GM12878 (cell line): ENCODE measurements at regions not wholly inside any gene's neighbourhood (a gene's known extent, or its start where the extent isn't known, plus 50 kb on each side); places are given as distances from the start of the nearest gene placed in this dataset.

Experiments
- ATAC-seq: fragments of 200-7000 bp; cut with Tn5 transposase; 3 replicates; pipeline ENCODE4 v1.9.1; 2020; ENCODE audit warnings: mild to moderate bottlenecking, moderate library complexity
- BruUV-seq: library from RNA; stranded (reverse); fragments of 400-500 nt; replicated peaks from 2 replicates; lab custom pipeline; 2021; lab: Mats Ljungman, UMichigan
- CTCF ChIA-PET: fragments of 300-600 bp; sonication (Branson Sonifier 250); formaldehyde crosslinking; extraction: SDS; loops from one replicate; lab custom pipeline; 2021; ENCODE audit warnings: inconsistent platforms; lab: Yijun Ruan, JAX
- POLR2A ChIA-PET: fragments of 350-600 bp; formaldehyde crosslinking; extraction: SDS; loops from one replicate; lab custom pipeline; 2021; ENCODE audit warnings: inconsistent platforms; lab: Charles Lee
- RAD21 ChIA-PET: fragments of 300-600 bp; sonication (Branson Sonifier 250); formaldehyde crosslinking; loops from one replicate; lab custom pipeline; 2023; ENCODE audit warnings: antibody characterized with exemption; ENCODE audit not compliant: unreplicated experiment; lab: Charles Lee
- SMC1A ChIA-PET: fragments of 300-600 bp; sonication (Branson Sonifier 250); formaldehyde crosslinking; loops from one replicate; lab custom pipeline; 2023; ENCODE audit not compliant: unreplicated experiment, uncharacterized antibody; lab: Charles Lee
- DNase-seq: peaks from one replicate; pipeline ENCODE4 v3.0.0-alpha.2; 2011; ENCODE audit warnings: low read depth, low spot score
- FAIRE-seq: peaks from 3 replicates; lab custom pipeline; 2011; peaks lifted over from hg19 to GRCh38; lab: Jason Lieb, UNC
- H2AFZ ChIP-seq: 2 replicates; pipeline ENCODE4 v1.6.0; 2011; ENCODE audit warnings: low read depth, low read length, control low read depth; ENCODE audit not compliant: control insufficient read depth
- H3K27ac ChIP-seq: 2 replicates; pipeline ENCODE4 v1.5.1; 2011; ENCODE audit warnings: control low read depth; ENCODE audit not compliant: control insufficient read depth, insufficient read depth
- H3K27me3 ChIP-seq, 2 experiments: replicated peaks in 1 of 2; 2 replicates each; pipeline versions ENCODE4 v1.6.0 to v1.6.1; 2011; ENCODE audit warnings: low read length in 1 of 2; ENCODE audit not compliant: control insufficient read depth in 2 of 2, insufficient read depth in 2 of 2
- H3K36me3 ChIP-seq, 2 experiments: 2 replicates each; pipeline ENCODE4 v1.5.1; 2011; ENCODE audit warnings: low read length in 1 of 2; ENCODE audit not compliant: control insufficient read depth in 2 of 2, insufficient read depth in 2 of 2
- H3K4me1 ChIP-seq: 2 replicates; pipeline ENCODE4 v1.6.1; 2011; ENCODE audit warnings: mild to moderate bottlenecking, low read length, moderate library complexity, mixed read lengths; ENCODE audit not compliant: control insufficient read depth, insufficient read depth
- H3K4me2 ChIP-seq: 2 replicates; pipeline ENCODE4 v1.6.0; 2011; ENCODE audit warnings: control low read depth; ENCODE audit not compliant: control insufficient read depth, insufficient read depth
- H3K4me3 ChIP-seq: fragments of 200-600 bp; sonication (generic); 2 replicates; pipeline ENCODE4 v1.5.1; 2016
- H3K79me2 ChIP-seq: 2 replicates; pipeline ENCODE4 v1.6.0; 2011; ENCODE audit warnings: low read length; ENCODE audit not compliant: control insufficient read depth, insufficient read depth
- H3K9ac ChIP-seq: 2 replicates; pipeline ENCODE4 v1.8.0; 2011; ENCODE audit warnings: low read length, control low read depth, mixed read lengths; ENCODE audit not compliant: control insufficient read depth, insufficient read depth
- H3K9me3 ChIP-seq: replicated peaks from 3 replicates; pipeline ENCODE4 v1.5.1; 2011; ENCODE audit warnings: mild to moderate bottlenecking, low read length; ENCODE audit not compliant: control insufficient read depth, insufficient read depth
- H4K20me1 ChIP-seq: 2 replicates; pipeline ENCODE4 v1.6.0; 2011; ENCODE audit not compliant: control insufficient read depth, insufficient read depth
- CBX3 ChIP-seq: fragments of 200-600 bp; sonication (generic); IDR thresholded peaks from 2 replicates; pipeline ENCODE4 v1.6.1; 2016; ENCODE audit warnings: low read depth, borderline replicate concordance
- EZH2 ChIP-seq: IDR thresholded peaks from 2 replicates; pipeline ENCODE4 v1.6.1; 2012; ENCODE audit warnings: low read depth, mild to moderate bottlenecking, control low read depth, inconsistent platforms, low read length, borderline replicate concordance; ENCODE audit not compliant: control insufficient read depth
- FOS ChIP-seq: IDR thresholded peaks from 3 replicates; pipeline ENCODE4 v1.6.1; 2011; ENCODE audit warnings: borderline replicate concordance; ENCODE audit not compliant: insufficient read length; ENCODE audit errors: extremely low read depth
- PAX5 ChIP-seq: IDR thresholded peaks from 2 replicates; pipeline ENCODE4 v1.6.1; 2011; ENCODE audit warnings: low read depth, low read length, borderline replicate concordance
- POLR2AphosphoS5 ChIP-seq: IDR thresholded peaks from 2 replicates; pipeline ENCODE4 v1.6.1; 2011; ENCODE audit warnings: mild to moderate bottlenecking, low read length, inconsistent platforms
- PRDM15 ChIP-seq: fragments of 450-650 bp; formaldehyde crosslinking; IDR thresholded peaks from 2 replicates; pipeline ENCODE4 v1.4.0; 2020; ENCODE audit warnings: mild to moderate bottlenecking, moderate library complexity
- RAD21 ChIP-seq: IDR thresholded peaks from 2 replicates; pipeline ENCODE4 v1.6.1; 2011; ENCODE audit warnings: mild to moderate bottlenecking, low read depth, low read length, moderate library complexity; ENCODE audit not compliant: insufficient read depth
- RCOR1 ChIP-seq: conservative IDR thresholded peaks from 2 replicates; pipeline ENCODE4 v1.6.1; 2012; ENCODE audit warnings: low read depth, low read length, improper control_type of control experiment
- ZNF687 ChIP-seq: fragments of 450-650 bp; IDR thresholded peaks from 2 replicates; pipeline ENCODE4 v1.6.1; 2017; ENCODE audit warnings: mild to moderate bottlenecking, moderate library complexity
- WGBS: methylation state at CpG from one replicate; pipeline ENCODE4 v1.1.6; 2016; ENCODE audit warnings: low lambda C conversion rate; ENCODE audit not compliant: insufficient replicate concordance, insufficient coverage; ENCODE audit errors: missing lambda C conversion rate; 5-methylcytosine and 5-hydroxymethylcytosine counted together
- in situ Hi-C: fragments of 300-500 bp; cut with MboI; formaldehyde crosslinking; loops from 9 replicates; pipeline ENCODE4 v1.14.3; 2018; ENCODE audit warnings: mixed read lengths
- intact Hi-C: fragments of 100-400 bp; cut with micrococcal nuclease; formaldehyde crosslinking; loops from one replicate; pipeline ENCODE4 v1.14.2; 2022; ENCODE audit not compliant: unreplicated experiment
- TF ChIP-seq, protein P1 (sequence below): fragments of 450-650 bp; IDR thresholded peaks from 2 replicates; pipeline ENCODE4 v1.6.1; 2018; ENCODE audit warnings: mild to moderate bottlenecking, low read depth, moderate library complexity; ENCODE audit not compliant: partially characterized antibody

DNA sequence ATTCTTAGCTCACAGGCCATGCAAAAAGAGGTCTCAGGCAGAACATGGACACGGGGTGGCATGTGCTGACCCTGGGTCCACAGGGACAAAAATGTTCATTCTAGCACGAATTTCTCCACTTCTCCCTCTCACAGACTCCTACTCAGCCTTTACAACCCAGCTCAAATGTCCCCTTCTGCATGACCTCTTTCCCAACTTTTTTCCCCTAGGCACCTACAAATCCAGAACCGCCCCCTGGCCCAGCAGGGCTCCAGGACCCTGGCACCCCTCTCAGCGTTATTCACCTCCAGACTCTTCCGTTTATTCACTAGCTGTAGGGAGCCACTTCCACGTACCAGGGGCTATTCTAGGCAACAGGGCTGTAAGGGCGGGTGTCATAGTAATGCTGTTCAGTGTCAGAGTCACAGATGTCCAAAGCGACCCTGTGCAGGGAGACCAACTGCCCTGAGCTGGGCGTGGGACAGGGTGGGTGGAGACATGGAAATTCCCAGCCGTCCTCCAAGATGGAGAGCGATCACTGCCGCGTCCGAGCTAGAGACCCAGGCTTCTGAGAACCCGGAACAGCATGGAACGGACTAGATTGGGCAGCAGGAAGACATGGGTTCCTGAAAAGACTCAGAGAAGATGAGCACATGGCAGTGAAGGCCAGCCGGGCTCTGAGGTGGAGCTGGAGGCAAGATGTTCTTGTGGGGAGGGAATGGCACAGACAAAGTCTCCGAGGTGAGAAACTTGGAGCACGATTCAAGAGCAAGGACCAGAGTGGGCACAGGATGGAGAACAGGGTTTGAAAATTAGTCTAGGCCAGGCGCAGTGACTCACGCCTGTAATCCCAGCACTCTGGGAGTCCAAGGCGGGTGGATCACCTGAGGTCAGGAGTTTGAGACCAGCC lies 274.9 kb upstream of the RTL1 start (continued):
- TF ChIP-seq ZNF687 (no peak), POLR2AphosphoS5 (no peak)

DNA sequence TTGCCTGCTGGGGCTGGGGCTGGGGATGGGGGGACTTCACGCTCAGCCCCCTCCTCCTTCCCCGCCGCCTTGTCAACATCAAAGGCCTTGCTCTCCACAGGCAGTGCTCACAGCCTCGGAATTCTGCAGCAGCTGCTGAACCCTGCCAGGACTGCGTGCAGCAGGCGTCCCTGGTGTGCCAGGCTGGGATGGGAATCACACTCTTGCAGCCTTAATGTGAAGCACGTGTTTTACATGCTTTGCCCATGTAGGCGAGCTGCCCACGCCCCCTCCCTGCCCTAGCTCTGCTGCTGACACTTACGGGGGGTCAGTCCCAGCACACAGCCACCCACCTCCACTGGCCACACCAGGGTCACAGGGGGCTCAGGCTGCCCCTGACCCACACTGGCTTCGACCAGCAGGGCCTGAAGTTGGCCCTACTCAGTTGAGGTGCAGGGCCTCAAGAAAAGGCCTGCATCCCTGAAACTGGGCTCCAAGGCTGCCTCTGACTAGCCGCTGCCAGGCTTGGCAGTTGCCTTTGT lies 276.2 kb upstream of the RTL1 start:
- H3K36me3 ChIP-seq: no peaks in the 10 kb centered on the region
- no peak overlapping the region for H3K4me2 ChIP-seq
- H3K27ac ChIP-seq: no peak overlapping the region
- in situ Hi-C loops: no loop called here
- H3K4me1 ChIP-seq: no peaks in the 10 kb centered on the region
- ChIA-PET SMC1A (no interaction called here), CTCF (no interaction called here), POLR2A (no interaction called here), RAD21 (no interaction called here)
- H3K9ac ChIP-seq: no peak overlapping the region
- H4K20me1 ChIP-seq: no peaks in the 10 kb centered on the region
- BruUV-seq: no TSS peak
- H3K79me2 ChIP-seq: no peaks in the 10 kb centered on the region
- no peak for FAIRE-seq
- no peak overlapping the region for H2AFZ ChIP-seq
- H3K4me3 ChIP-seq: no peak overlapping the region
- 7% methylated on average over 10 of the region's 12 CpGs for WGBS
- ATAC-seq: no peak
- intact Hi-C loops: no loop called here
- no peaks in the 10 kb centered on the region; the same call in 2 of the 3 replicates for H3K9me3 ChIP-seq
- no peak for DNase-seq
- H3K27me3 ChIP-seq: no peaks in the 10 kb centered on the region
- TF ChIP-seq PRDM15 (CRISPR knock-in tag): no peak
- no peak for TF ChIP-seq FOS
- TF ChIP-seq, protein P1, sequence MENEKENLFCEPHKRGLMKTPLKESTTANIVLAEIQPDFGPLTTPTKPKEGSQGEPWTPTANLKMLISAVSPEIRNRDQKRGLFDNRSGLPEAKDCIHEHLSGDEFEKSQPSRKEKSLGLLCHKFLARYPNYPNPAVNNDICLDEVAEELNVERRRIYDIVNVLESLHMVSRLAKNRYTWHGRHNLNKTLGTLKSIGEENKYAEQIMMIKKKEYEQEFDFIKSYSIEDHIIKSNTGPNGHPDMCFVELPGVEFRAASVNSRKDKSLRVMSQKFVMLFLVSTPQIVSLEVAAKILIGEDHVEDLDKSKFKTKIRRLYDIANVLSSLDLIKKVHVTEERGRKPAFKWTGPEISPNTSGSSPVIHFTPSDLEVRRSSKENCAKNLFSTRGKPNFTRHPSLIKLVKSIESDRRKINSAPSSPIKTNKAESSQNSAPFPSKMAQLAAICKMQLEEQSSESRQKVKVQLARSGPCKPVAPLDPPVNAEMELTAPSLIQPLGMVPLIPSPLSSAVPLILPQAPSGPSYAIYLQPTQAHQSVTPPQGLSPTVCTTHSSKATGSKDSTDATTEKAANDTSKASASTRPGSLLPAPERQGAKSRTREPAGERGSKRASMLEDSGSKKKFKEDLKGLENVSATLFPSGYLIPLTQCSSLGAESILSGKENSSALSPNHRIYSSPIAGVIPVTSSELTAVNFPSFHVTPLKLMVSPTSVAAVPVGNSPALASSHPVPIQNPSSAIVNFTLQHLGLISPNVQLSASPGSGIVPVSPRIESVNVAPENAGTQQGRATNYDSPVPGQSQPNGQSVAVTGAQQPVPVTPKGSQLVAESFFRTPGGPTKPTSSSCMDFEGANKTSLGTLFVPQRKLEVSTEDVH: no peak
- TF ChIP-seq RCOR1: no peak
- no peak for TF ChIP-seq RAD21
- no peak for TF ChIP-seq EZH2
- TF ChIP-seq CBX3: no peak
- no peak for TF ChIP-seq PAX5
